ENCODE measurements at regions not wholly inside any gene's neighbourhood (a gene's known extent, or its start where the extent isn't known, plus 50 kb on each side); places are given as distances from the start of the nearest gene placed in this dataset.

DNA sequence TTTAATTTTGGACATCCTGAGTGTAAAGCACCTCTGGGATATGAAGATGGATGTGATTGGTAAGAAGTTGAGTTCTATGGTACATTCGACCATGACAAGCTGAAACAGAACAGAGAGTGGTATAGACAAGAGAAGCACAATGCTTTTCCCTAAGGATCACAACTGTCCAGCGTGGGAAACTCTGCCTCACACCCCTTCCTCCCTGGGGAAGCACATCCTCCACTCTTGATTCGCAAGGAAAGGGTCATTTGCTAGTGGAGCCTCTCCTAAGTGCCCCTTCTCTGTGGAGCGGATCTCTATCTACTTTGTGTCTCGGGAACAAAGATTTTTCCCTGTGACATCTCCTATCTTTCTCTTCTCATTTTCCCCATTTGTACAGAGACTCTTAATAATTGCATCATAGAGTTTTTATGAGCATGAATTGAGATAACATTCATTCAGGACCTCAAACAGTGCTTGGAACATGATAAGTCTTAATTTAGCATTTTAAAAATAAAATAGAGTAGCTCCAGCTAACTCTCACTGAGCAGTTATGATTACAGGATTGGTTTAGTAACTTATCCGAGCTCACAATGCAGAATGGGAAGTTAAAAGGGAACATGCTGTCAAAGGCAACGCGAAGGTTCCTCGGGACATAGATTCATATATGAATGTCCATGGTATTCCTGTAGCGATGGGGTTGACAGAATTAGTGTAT is 775.2 kb downstream of the C6orf118 start:
- Histone ChIP-seq H3F3A (ENCODE audit: control insufficient read depth, insufficient read depth) (no peaks in the 10 kb centered on the region), H3K9me2 (replicated peaks; ENCODE audit: control insufficient read depth, low read length) (no peaks in the 10 kb centered on the region), H3K79me2 (ENCODE audit: control insufficient read depth, low read length) (no peaks in the 10 kb centered on the region), H3K4me3 (ENCODE audit: low read length) (no peak overlapping the region), H4K20me1 (ENCODE audit: control insufficient read depth, insufficient read depth, low read depth, low read length) (no peaks in the 10 kb centered on the region), H3K9me3 (ENCODE audit: control insufficient read depth, insufficient read depth, low read length) (no peaks in the 10 kb centered on the region), H3K36me3 (ENCODE audit: control insufficient read depth, low read length) (no peaks in the 10 kb centered on the region), H3K4me1 (ENCODE audit: control insufficient read depth, low read length) (no peaks in the 10 kb centered on the region), H3K27ac (ENCODE audit: low read depth, low read length) (no peak overlapping the region), H3K27me3 (ENCODE audit: control insufficient read depth, low read length) (no peaks in the 10 kb centered on the region), H3K4me2 (ENCODE audit: low read length) (no peak overlapping the region)
- TF ChIP-seq, protein P1, sequence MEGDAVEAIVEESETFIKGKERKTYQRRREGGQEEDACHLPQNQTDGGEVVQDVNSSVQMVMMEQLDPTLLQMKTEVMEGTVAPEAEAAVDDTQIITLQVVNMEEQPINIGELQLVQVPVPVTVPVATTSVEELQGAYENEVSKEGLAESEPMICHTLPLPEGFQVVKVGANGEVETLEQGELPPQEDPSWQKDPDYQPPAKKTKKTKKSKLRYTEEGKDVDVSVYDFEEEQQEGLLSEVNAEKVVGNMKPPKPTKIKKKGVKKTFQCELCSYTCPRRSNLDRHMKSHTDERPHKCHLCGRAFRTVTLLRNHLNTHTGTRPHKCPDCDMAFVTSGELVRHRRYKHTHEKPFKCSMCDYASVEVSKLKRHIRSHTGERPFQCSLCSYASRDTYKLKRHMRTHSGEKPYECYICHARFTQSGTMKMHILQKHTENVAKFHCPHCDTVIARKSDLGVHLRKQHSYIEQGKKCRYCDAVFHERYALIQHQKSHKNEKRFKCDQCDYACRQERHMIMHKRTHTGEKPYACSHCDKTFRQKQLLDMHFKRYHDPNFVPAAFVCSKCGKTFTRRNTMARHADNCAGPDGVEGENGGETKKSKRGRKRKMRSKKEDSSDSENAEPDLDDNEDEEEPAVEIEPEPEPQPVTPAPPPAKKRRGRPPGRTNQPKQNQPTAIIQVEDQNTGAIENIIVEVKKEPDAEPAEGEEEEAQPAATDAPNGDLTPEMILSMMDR (IDR thresholded peaks at IDR 0.05; ENCODE audit: low read depth, low read length, poor library complexity, severe bottlenecking): no peak
- TF ChIP-seq EZH2phosphoT487 (IDR thresholded peaks at IDR 0.05; ENCODE audit: borderline replicate concordance, low read length): no peak

DNA sequence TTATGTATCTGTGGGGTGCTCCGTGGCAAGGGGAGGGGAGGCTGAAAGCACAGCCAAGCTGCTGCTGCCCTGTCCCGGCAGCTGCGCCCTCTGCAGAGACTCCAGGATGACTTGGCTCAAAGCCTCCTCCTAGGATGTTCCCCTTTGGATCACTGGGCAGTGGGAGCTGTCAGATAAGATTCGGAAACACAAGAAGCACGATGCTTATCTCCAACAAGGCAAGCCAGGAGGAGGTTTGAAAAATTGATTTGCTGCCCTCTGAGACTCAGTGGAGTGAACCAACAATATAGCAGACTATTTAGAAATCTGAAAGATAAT is 776.4 kb downstream of the C6orf118 start:
- TF ChIP-seq, protein P1 (IDR thresholded peaks at IDR 0.05; ENCODE audit: low read depth, low read length, poor library complexity, severe bottlenecking): no peak
- no peak for TF ChIP-seq EZH2phosphoT487 (IDR thresholded peaks at IDR 0.05; ENCODE audit: borderline replicate concordance, low read length)
- Histone ChIP-seq H3K27me3 (ENCODE audit: control insufficient read depth, low read length) (no peaks in the 10 kb centered on the region), H3K4me1 (ENCODE audit: control insufficient read depth, low read length) (no peaks in the 10 kb centered on the region), H3K9me2 (replicated peaks; ENCODE audit: control insufficient read depth, low read length) (no peaks in the 10 kb centered on the region), H3F3A (ENCODE audit: control insufficient read depth, insufficient read depth) (no peaks in the 10 kb centered on the region), H3K36me3 (ENCODE audit: control insufficient read depth, low read length) (no peaks in the 10 kb centered on the region), H3K4me3 (ENCODE audit: low read length) (no peak overlapping the region), H3K9me3 (ENCODE audit: control insufficient read depth, insufficient read depth, low read length) (no peaks in the 10 kb centered on the region), H3K79me2 (ENCODE audit: control insufficient read depth, low read length) (no peaks in the 10 kb centered on the region), H4K20me1 (ENCODE audit: control insufficient read depth, insufficient read depth, low read depth, low read length) (no peaks in the 10 kb centered on the region), H3K27ac (ENCODE audit: low read depth, low read length) (no peak overlapping the region), H3K4me2 (ENCODE audit: low read length) (no peak overlapping the region)

DNA sequence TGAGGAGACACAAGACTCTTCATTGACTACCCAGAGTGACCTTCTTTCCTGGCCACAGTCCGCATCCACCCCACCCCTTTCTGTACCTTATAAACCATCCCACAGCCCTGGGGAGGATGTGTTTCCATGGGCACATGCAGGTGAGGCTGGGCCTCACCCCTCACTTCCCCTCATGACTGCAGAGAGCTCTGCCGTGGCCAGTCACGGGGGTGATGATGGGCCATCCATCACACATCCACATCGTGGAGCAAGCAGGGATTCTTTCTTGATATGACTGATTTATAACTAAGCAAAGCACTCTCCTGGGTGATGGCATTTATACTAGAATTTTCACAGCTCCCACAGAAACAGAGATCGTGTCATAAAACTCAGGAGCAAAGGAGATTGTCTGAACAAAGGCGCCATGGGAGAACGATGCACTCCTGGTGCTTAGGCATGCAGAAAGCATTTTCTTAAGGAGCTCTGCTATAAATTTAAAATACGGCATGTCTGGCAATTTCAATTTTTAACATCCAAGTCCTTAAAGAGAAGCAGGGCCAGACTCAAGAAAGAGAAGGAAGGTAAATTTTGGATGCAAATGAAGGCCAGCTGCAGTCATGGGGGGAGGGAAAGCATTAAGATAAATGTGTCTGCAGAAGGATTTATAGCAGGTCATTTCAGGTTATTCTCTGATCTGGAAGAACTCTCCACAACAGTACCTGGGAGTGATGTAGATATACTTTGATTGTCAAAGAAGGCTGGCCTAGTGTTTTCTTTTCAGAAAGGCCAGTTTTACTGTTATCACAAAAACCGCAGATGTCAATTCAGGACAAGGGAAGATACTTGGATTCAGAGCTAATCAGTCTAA is 777.0 kb downstream of the C6orf118 start:
- no peaks in the 10 kb centered on the region for H3K4me1 ChIP-seq (ENCODE audit: control insufficient read depth, low read length)
- no peaks in the 10 kb centered on the region for H3K79me2 ChIP-seq (ENCODE audit: control insufficient read depth, low read length)
- no peaks in the 10 kb centered on the region for H3K27me3 ChIP-seq (ENCODE audit: control insufficient read depth, low read length)
- no peaks in the 10 kb centered on the region for H3F3A ChIP-seq (ENCODE audit: control insufficient read depth, insufficient read depth)
- H4K20me1 ChIP-seq (ENCODE audit: control insufficient read depth, insufficient read depth, low read depth, low read length): no peaks in the 10 kb centered on the region
- H3K4me3 ChIP-seq (ENCODE audit: low read length): no peak overlapping the region
- no peaks in the 10 kb centered on the region for H3K9me2 ChIP-seq (replicated peaks; ENCODE audit: control insufficient read depth, low read length)
- no peak overlapping the region for H3K27ac ChIP-seq (ENCODE audit: low read depth, low read length)
- H3K4me2 ChIP-seq (ENCODE audit: low read length): no peak overlapping the region
- no peaks in the 10 kb centered on the region for H3K9me3 ChIP-seq (ENCODE audit: control insufficient read depth, insufficient read depth, low read length)
- TF ChIP-seq EZH2phosphoT487 (IDR thresholded peaks at IDR 0.05; ENCODE audit: borderline replicate concordance, low read length): no peak
- TF ChIP-seq, protein P1 (IDR thresholded peaks at IDR 0.05; ENCODE audit: low read depth, low read length, poor library complexity, severe bottlenecking): no peak
- no peaks in the 10 kb centered on the region for H3K36me3 ChIP-seq (ENCODE audit: control insufficient read depth, low read length)
